Loucy (cell line): ENCODE measurements at regions not wholly inside any gene's neighbourhood (a gene's known extent, or its start where the extent isn't known, plus 50 kb on each side); places are given as distances from the start of the nearest gene placed in this dataset.

Source experiments
- H2AFZ ChIP-seq: fragments of 200-600 bp; sonication (generic); 2 replicates; pipeline ENCODE4 v1.6.0; 2016; ENCODE audit warnings: antibody characterized with exemption, mild to moderate bottlenecking, low read length, moderate library complexity
- H3F3A ChIP-seq: fragments of 200-600 bp; 2 replicates; pipeline ENCODE4 v1.6.0; 2016; ENCODE audit warnings: antibody characterized with exemption, low read depth, mild to moderate bottlenecking
- H3K27me3 ChIP-seq: fragments of 200-600 bp; sonication (generic); 2 replicates; pipeline ENCODE4 v1.6.1; 2014; ENCODE audit warnings: low read length, mild to moderate bottlenecking; ENCODE audit not compliant: insufficient read depth, poor library complexity, severe bottlenecking
- H3K36me3 ChIP-seq: fragments of 200-600 bp; sonication (generic); 2 replicates; pipeline ENCODE4 v1.6.1; 2016; ENCODE audit warnings: low read length; ENCODE audit not compliant: insufficient read depth
- H3K4me1 ChIP-seq: fragments of 200-600 bp; sonication (generic); 2 replicates; pipeline ENCODE4 v1.5.1; 2014; ENCODE audit warnings: low read length, mild to moderate bottlenecking; ENCODE audit not compliant: insufficient read depth, poor library complexity, severe bottlenecking
- H3K4me2 ChIP-seq: fragments of 200-600 bp; sonication (generic); 2 replicates; pipeline ENCODE4 v1.6.0; 2014; ENCODE audit warnings: antibody characterized with exemption, low read length, low read depth, mild to moderate bottlenecking; ENCODE audit not compliant: poor library complexity, severe bottlenecking
- H3K4me3 ChIP-seq: fragments of 200-600 bp; sonication (generic); 2 replicates; pipeline ENCODE4 v1.5.1; 2014; ENCODE audit warnings: low read length, mild to moderate bottlenecking, mixed read lengths; ENCODE audit not compliant: poor library complexity, severe bottlenecking
- H3K79me2 ChIP-seq: fragments of 200-600 bp; sonication (generic); 2 replicates; pipeline ENCODE4 v1.6.1; 2014; ENCODE audit warnings: low read length; ENCODE audit not compliant: insufficient read depth
- H3K9ac ChIP-seq: fragments of 200-600 bp; sonication (generic); 2 replicates; pipeline ENCODE4 v1.6.0; 2014; ENCODE audit warnings: mild to moderate bottlenecking, low read depth, low read length, moderate library complexity; ENCODE audit not compliant: poor library complexity, severe bottlenecking
- H3K9me2 ChIP-seq: fragments of 200-600 bp; sonication (generic); replicated peaks from 2 replicates; pipeline ENCODE4 v1.6.1; 2016; ENCODE audit warnings: low read depth, low read length, mixed read lengths
- H3K9me3 ChIP-seq: fragments of 200-600 bp; sonication (generic); 2 replicates; pipeline ENCODE4 v1.6.1; 2014; ENCODE audit warnings: mild to moderate bottlenecking, antibody characterized with exemption, low read length, low read depth; ENCODE audit not compliant: insufficient read depth
- H4K20me1 ChIP-seq: fragments of 200-600 bp; sonication (generic); 2 replicates; pipeline ENCODE4 v1.6.0; 2014; ENCODE audit warnings: antibody characterized with exemption, low read length, mild to moderate bottlenecking; ENCODE audit not compliant: insufficient read depth, poor library complexity, severe bottlenecking
- CTCF ChIP-seq: fragments of 200-600 bp; sonication (generic); conservative IDR thresholded peaks from 2 replicates; pipeline ENCODE4 v1.5.1; 2014; ENCODE audit warnings: mild to moderate bottlenecking, antibody characterized with exemption, low read length
- EZH2phosphoT487 ChIP-seq: fragments of 200-600 bp; IDR thresholded peaks from 2 replicates; pipeline ENCODE4 v1.6.1; 2018; ENCODE audit warnings: antibody characterized with exemption, mild to moderate bottlenecking, moderate library complexity, borderline replicate concordance

GRCh38 chr3:164222197-164222596 is 856.1 kb downstream of the SI start:
- Histone ChIP-seq H4K20me1 (no peaks in the 10 kb centered on the region), H3K4me2 (no peak overlapping the region), H3K4me3 (no peak overlapping the region), H3K4me1 (no peaks in the 10 kb centered on the region), H3K79me2 (no peaks in the 10 kb centered on the region), H2AFZ (no peak overlapping the region), H3F3A (no peaks in the 10 kb centered on the region), H3K9me3 (no peaks in the 10 kb centered on the region), H3K27me3 (peaks cover 5% of the 10 kb centered on the region), H3K9ac (no peak overlapping the region), H3K36me3 (no peaks in the 10 kb centered on the region), H3K9me2 (no peaks in the 10 kb centered on the region)
- TF ChIP-seq CTCF (no peak), EZH2phosphoT487 (no peak)

GRCh38 chr3:164221297-164221696 is 857.0 kb downstream of the SI start:
- Histone ChIP-seq H4K20me1 (no peaks in the 10 kb centered on the region), H3K4me3 (no peak overlapping the region), H2AFZ (no peak overlapping the region), H3F3A (no peaks in the 10 kb centered on the region), H3K27me3 (peaks cover 5% of the 10 kb centered on the region), H3K9me3 (no peaks in the 10 kb centered on the region), H3K36me3 (no peaks in the 10 kb centered on the region), H3K4me1 (no peaks in the 10 kb centered on the region), H3K9me2 (no peaks in the 10 kb centered on the region), H3K79me2 (no peaks in the 10 kb centered on the region), H3K9ac (no peak overlapping the region), H3K4me2 (no peak overlapping the region)
- TF ChIP-seq EZH2phosphoT487 (no peak), CTCF (no peak)

- no peak overlapping the region for H3K4me2 ChIP-seq
- TF ChIP-seq EZH2phosphoT487 (no peak), CTCF (no peak)
- no peak overlapping the region for H3K4me3 ChIP-seq
- no peaks in the 10 kb centered on the region for H4K20me1 ChIP-seq
- H3F3A ChIP-seq, result no peaks in the 10 kb centered on the region
- H3K9ac ChIP-seq, result no peak overlapping the region
- no peaks in the 10 kb centered on the region for H3K9me2 ChIP-seq
- no peaks in the 10 kb centered on the region for H3K79me2 ChIP-seq
- no peaks in the 10 kb centered on the region for H3K4me1 ChIP-seq
- H3K36me3 ChIP-seq, result no peaks in the 10 kb centered on the region
- H2AFZ ChIP-seq, result no peak overlapping the region
- no peaks in the 10 kb centered on the region for H3K9me3 ChIP-seq
- no peaks in the 10 kb centered on the region for H3K27me3 ChIP-seq
Observed at GRCh38 chr3:164209363-164209762, 868.9 kb downstream of the SI start.
